K562 (cell line): ENCODE measurements at regions not wholly inside any gene's neighbourhood (a gene's known extent, or its start where the extent isn't known, plus 50 kb on each side); places are given as distances from the start of the nearest gene placed in this dataset.

Source experiments
- ATAC-seq: fragments of 200-7000 bp; cut with Tn5 transposase; 3 replicates; pipeline ENCODE4 v1.9.1; 2020; ENCODE audit warnings: moderate library complexity
- BruUV-seq: library from RNA; stranded (reverse); fragments of 400-500 nt; replicated peaks from 2 replicates; lab custom pipeline; 2021; lab: Mats Ljungman, UMichigan
- CTCF ChIA-PET: fragments of 300-600 bp; formaldehyde crosslinking; extraction: SDS; loops from one replicate; lab custom pipeline; 2021; ENCODE audit warnings: low intra/inter-chr PET ratio; lab: Yijun Ruan, JAX
- POLR2A ChIA-PET: fragments of 300-600, 350-650 bp; sonication (Branson Sonifier 250); formaldehyde crosslinking; extraction: SDS; loops from one replicate; lab custom pipeline; 2021; ENCODE audit warnings: antibody characterized with exemption, inconsistent platforms; lab: Yijun Ruan, JAX
- DNase-seq, 4 experiments: peaks; one replicate each; pipeline versions ENCODE4 v3.0.0 to v3.0.0-alpha.2; 2011 to 2018; ENCODE audit warnings: low spot score in 3 of 4, mixed read lengths in 3 of 4; ENCODE audit errors: extremely low read depth in 1 of 4
- FAIRE-seq: peaks from 2 replicates; lab custom pipeline; 2011; peaks lifted over from hg19 to GRCh38; lab: Jason Lieb, UNC
- H2AFZ ChIP-seq: 2 replicates; pipeline ENCODE4 v1.6.0; 2011; ENCODE audit warnings: low read depth, low read length, control low read depth, inconsistent platforms
- H3K27ac ChIP-seq: fragments of 200-600 bp; 3 replicates; pipeline ENCODE4 v1.8.0; 2011; ENCODE audit warnings: low read depth, mild to moderate bottlenecking, control low read depth, inconsistent platforms, low read length, moderate library complexity, mixed read lengths; ENCODE audit errors: extremely low read depth
- H3K27me3 ChIP-seq, 2 experiments: fragments of 300-600 bp in 1 of 2; 2 replicates in 1 of 2; 3 replicates in 1 of 2; pipeline versions ENCODE4 v1.6.0 to v1.8.0; 2011; ENCODE audit warnings: inconsistent platforms in 2 of 2, low read length in 2 of 2, mild to moderate bottlenecking in 1 of 2, mixed read lengths in 1 of 2, moderate library complexity in 1 of 2; ENCODE audit not compliant: control insufficient read depth in 2 of 2, insufficient read depth in 2 of 2
- H3K36me3 ChIP-seq: fragments of 300-600 bp; 3 replicates; pipeline ENCODE4 v1.8.0; 2011; ENCODE audit warnings: mild to moderate bottlenecking, low read length, inconsistent platforms; ENCODE audit not compliant: control insufficient read depth, insufficient read depth
- H3K4me1 ChIP-seq, 2 experiments: fragments of 200-600 bp in 1 of 2; replicated peaks in 1 of 2; 2 replicates in 1 of 2; 3 replicates in 1 of 2; pipeline versions ENCODE4 v1.5.1 to v1.8.0; 2011; ENCODE audit warnings: inconsistent platforms in 2 of 2, low read length in 2 of 2, mild to moderate bottlenecking in 1 of 2, mixed read lengths in 1 of 2, moderate library complexity in 1 of 2; ENCODE audit not compliant: control insufficient read depth in 2 of 2, insufficient read depth in 2 of 2
- H3K4me2 ChIP-seq: 2 replicates; pipeline ENCODE4 v1.6.1; 2011; ENCODE audit warnings: low read length, control low read depth, inconsistent platforms, mixed read lengths; ENCODE audit not compliant: insufficient read depth
- H3K4me3 ChIP-seq: fragments of 200-600 bp; sonication (generic), shearing (Covaris generic); 2 replicates; pipeline ENCODE4 v1.5.1; 2016; ENCODE audit warnings: control low read depth, inconsistent platforms
- H3K79me2 ChIP-seq: fragments of 200-600 bp; 3 replicates; pipeline ENCODE4 v1.8.0; 2011; ENCODE audit warnings: low read length, inconsistent platforms; ENCODE audit not compliant: control insufficient read depth, insufficient read depth
- H3K9ac ChIP-seq, 2 experiments: 2 replicates each; pipeline versions ENCODE4 v1.6.0 to v1.6.1; 2011; ENCODE audit warnings: low read depth in 2 of 2, low read length in 2 of 2, control low read depth in 1 of 2, inconsistent platforms in 1 of 2, mild to moderate bottlenecking in 1 of 2, mixed read lengths in 1 of 2; ENCODE audit not compliant: insufficient read depth in 1 of 2
- H3K9me1 ChIP-seq: one replicate; pipeline ENCODE4 v1.6.0; 2011; ENCODE audit warnings: inconsistent platforms, mild to moderate bottlenecking, low read length, moderate library complexity; ENCODE audit not compliant: control insufficient read depth, insufficient read depth
- H3K9me3 ChIP-seq: replicated peaks from 2 replicates; pipeline ENCODE4 v1.5.1; 2011; ENCODE audit warnings: low read depth, low read length, inconsistent platforms; ENCODE audit not compliant: control insufficient read depth, insufficient read depth
- H4K20me1 ChIP-seq: replicated peaks from 2 replicates; pipeline ENCODE4 v1.6.1; 2011; ENCODE audit warnings: low read length, inconsistent platforms, mixed read lengths; ENCODE audit not compliant: control insufficient read depth, insufficient read depth
- CREB5 ChIP-seq: fragments of 250-450 bp; sonication (Bioruptor Pico); IDR thresholded peaks from 2 replicates; pipeline ENCODE4 v1.5.0; 2020; ENCODE audit warnings: mild to moderate bottlenecking
- EGR1 ChIP-seq: fragments of 450-650 bp; conservative IDR thresholded peaks from 2 replicates; pipeline ENCODE4 v1.6.1; 2017; ENCODE audit warnings: mild to moderate bottlenecking
- GABPB2 ChIP-seq: fragments of 250-450 bp; sonication (Bioruptor Pico); conservative IDR thresholded peaks from 2 replicates; pipeline ENCODE4 v1.5.1; 2021; ENCODE audit warnings: mild to moderate bottlenecking
- MTF1 ChIP-seq: fragments of 250-450 bp; sonication (Bioruptor Pico); IDR thresholded peaks from 2 replicates; pipeline ENCODE4 v1.9.0; 2021; ENCODE audit warnings: moderate library complexity, mild to moderate bottlenecking, inconsistent platforms, borderline replicate concordance
- YBX1 ChIP-seq: fragments of 450-650 bp; IDR thresholded peaks from 2 replicates; pipeline ENCODE4 v1.7.1; 2016; ENCODE audit warnings: mild to moderate bottlenecking
- ZC3H8 ChIP-seq: fragments of 450-650 bp; IDR thresholded peaks from 2 replicates; pipeline ENCODE4 v1.6.1; 2017
- WGBS: fragments of 100-300 bp; shearing (Covaris generic); methylation state at CpG from one replicate; pipeline ENCODE4 v1.1.6; 2016; ENCODE audit warnings: low coverage, mixed read lengths; ENCODE audit not compliant: insufficient coverage; ENCODE audit errors: missing lambda C conversion rate; 5-methylcytosine and 5-hydroxymethylcytosine counted together
- in situ Hi-C: fragments of 300-500 bp; cut with MboI; formaldehyde crosslinking; loops from 4 replicates; pipeline ENCODE4 v1.15.0; 2018; ENCODE audit warnings: inconsistent platforms, mixed read lengths
- intact Hi-C: fragments of 100-400 bp; cut with micrococcal nuclease; formaldehyde crosslinking; loops from 2 replicates; pipeline ENCODE4 v1.14.2; 2022

- Histone ChIP-seq H3K9ac (no peak overlapping the region), H3K36me3 (no peaks in the 10 kb centered on the region), H4K20me1 (no peaks in the 10 kb centered on the region), H3K4me2 (no peak overlapping the region), H3K9me1 (no peaks in the 10 kb centered on the region), H3K9me3 (no peaks in the 10 kb centered on the region), H3K4me3 (no peak overlapping the region), H3K27me3 (peaks cover 40 to 75% of the 10 kb centered on the region in 2 experiments), H3K27ac (no peak overlapping the region), H2AFZ (no peak overlapping the region), H3K4me1 (peaks cover 0 to 4% of the 10 kb centered on the region in 2 experiments; a peak in 1 of 5 replicates), H3K79me2 (no peaks in the 10 kb centered on the region)
- BruUV-seq: no TSS peak
- ChIA-PET CTCF (interaction anchor here (0.5 kb wide), 1 partner anchor 51 kb away, joined by 4 read pairs; no protein-coding TSS in a partner anchor), POLR2A (interaction anchor here (1.0 kb wide), 1 partner anchor 24 kb away, joined by 3 read pairs; no protein-coding TSS in a partner anchor)
- intact Hi-C loops: no loop called here
- ATAC-seq: no peak
- in situ Hi-C loops: no loop called here
- TF ChIP-seq GABPB2 (CRISPR knock-in tag) (no peak), ZC3H8 (no peak), EGR1 (0 out of 2 replicates have a peak, but pooled peaks have one; percentile 6), MTF1 (CRISPR knock-in tag) (no peak), CREB5 (no peak), YBX1 (no peak)
- no peak for DNase-seq
- no peak for FAIRE-seq
- 3% methylated on average over 6 of the region's 6 CpGs for WGBS
Observed at GRCh38 chr7:148474481-148475025, 116.0 kb upstream of the C7orf33 start.
